RPMI8226 (cell line): ENCODE measurements at regions not wholly inside any gene's neighbourhood (a gene's known extent, or its start where the extent isn't known, plus 50 kb on each side); places are given as distances from the start of the nearest gene placed in this dataset.
"Not testable (repeated sequence)": the region's sequence is repeated elsewhere in the genome, so short reads cannot be mapped to it uniquely, and the experiment has no call there.

Experiments
- DNase-seq: peaks from one replicate; pipeline ENCODE4 v3.0.0-alpha.2; 2015

DNA sequence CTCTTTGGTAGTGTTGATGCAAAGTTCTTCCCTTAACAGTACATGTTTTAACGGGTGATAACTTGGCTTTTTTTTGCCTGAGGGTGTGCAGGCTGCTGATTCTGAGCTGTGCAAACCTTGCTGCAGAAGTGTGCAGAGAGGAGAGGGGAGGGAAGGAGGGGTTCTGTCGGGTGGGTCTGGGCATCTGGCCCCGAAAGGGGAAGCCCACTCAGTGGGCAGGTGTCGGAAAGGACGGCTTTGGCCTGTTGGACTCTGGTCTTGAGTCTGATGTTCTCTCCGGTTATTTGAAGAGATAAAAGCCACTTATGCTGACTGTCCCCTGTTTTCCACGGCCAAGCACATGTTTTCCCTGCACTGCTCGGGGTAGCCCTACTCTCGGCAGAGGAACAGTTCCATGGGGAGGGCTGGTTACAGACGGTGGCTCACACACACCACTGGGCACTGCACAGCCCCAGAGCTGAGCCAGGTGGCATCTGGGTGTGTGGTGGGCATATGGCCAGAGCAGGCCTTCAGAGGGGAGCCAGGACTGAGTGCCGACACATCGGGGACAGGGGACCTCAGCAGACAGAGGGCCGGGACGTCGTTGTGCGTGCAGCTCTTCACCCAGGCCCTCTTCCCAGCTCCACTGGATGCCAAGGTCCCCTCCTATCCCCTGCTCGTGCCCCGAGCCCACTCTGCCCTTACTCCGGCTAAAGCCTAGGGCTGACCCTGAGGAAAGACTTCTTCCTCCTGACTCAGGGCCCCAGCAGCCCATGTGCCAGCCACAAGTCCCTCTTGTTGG lies 93.2 kb downstream of the TEX29 start:
- DNase-seq: no peak

DNA sequence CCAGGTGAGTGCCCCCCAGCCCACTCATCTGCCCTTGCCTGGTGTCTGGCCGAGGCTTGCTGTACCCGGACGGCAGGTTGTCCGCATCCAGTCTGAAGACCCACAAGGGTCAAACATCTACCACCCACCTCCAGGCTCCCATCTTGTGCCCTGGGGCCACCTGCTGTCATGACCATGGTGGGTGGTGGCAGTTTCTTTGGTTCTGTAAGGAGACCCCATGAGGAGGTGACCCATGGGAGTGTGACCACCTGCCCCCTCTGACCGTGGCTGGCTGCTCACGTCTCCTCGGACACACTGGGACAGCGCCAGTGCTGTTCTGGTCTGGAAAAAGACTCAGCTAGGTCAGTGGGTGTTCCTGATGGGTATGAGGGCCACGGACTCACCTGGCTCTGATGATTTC lies 93.9 kb downstream of the TEX29 start:
- DNase-seq: no peak

DNA sequence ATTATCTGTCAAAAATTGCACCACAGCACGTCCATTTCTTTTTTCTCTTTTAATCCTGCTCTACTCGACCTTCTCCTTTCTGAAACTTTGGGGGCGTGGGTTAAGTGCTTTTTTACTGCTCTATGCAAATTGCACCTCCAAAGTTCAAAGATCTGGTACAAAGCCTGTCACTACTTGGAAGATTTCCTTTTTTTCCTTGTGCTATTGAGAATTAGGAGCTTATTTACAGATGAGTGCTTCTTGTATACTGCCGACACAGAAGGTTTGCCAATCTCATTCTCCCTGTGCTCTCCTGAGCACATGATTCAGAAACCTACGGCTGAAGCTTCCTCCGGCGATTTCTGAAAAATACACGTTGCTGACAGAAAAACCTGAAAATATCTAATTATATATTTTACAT lies 94.8 kb downstream of the TEX29 start:
- DNase-seq: no peak

DNA sequence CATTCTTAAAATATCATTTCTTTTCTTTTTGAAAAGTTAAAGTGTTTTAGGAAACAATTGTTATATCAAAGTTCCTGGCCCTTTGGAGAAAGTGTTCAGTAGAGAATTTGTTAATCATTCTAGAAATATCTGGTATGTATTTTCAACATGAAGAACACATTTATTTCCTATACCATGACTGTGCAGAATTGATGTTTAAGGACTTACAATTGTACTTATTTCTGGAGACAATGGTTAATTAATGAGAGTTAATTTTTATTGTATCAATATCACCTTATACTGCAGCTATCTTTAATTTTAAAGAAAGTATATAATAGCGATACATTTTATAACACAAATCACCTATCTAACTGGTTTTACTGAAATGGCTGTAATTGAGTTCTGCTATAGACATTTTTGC lies 95.3 kb downstream of the TEX29 start:
- DNase-seq: no peak

DNA sequence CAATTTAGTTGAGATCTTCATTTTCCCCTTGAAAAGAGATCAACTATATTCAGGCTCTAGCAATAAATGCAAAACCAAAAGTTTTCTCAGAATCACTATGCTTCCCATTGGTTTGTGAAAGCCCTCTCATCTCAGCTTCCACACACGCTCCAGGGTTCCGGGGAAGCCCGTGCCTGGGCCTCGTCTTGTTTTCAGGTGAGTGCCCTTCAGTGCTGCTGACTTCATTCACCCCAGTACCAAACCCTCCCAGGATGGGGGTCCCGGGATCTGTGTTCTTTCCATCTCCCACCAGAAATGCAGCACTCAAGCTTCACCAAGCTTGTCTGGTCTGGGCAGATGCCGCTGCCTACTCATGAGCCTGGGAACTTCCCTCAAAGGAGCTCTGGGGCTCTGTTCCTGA lies 97.7 kb downstream of the TEX29 start:
- no peak for DNase-seq

DNA sequence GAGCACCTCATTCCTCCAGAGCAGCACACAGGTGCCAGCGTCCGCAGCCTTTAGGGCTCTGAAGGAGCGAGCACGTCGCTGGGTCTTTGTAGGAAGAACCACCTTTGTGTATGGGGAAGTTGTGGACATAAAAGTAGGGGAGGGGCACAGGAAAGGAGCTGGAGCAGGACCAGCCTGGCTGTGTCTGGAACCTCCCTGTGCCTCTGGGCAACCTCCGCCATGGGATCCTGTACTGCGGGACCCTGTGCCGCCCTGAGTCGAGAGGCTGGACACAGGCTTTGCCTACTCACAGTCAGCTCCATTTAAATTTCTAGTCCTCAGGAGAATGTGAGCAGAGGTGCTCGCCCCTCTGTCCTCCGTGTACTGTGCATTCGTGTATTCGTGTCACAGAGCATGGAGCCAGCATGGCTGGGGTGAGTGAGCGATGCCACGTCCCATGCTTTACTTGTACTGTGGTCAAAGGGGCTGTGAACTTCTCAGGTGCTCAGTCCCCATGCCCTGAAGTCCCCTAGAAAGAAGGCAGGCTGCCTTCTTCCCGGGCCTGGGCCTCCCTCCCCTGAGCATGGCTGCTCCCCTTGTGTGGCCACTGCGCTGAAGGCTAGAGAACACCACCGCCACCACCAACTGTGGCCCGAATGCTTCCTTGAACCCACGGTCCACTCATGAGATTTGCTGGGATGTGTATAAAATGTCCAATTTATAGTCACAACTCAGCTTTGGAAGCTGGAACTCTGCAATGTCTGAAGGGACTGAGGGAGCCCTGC lies 99.9 kb downstream of the TEX29 start:
- DNase-seq: no peak

DNA sequence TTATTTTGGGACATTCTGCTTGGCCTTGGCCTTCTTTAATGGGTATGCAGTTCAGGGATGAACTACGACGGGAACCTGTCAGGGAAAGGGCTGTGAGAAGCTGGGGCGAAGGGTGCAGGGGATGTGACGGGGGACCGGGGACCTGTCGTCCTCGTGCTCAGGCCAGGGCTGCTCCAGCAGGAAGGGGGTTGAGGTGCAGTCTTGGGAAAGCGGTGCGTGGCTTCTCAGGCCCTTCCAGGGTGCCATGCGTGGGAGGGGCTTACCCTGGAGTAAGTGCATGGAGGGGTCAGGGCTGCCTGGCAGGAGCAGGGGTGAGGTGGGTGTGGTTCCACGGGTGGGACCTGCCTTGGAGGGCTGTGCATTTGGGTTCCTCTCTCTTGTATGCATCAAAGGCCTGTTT lies 100.8 kb downstream of the TEX29 start:
- no peak for DNase-seq

DNA sequence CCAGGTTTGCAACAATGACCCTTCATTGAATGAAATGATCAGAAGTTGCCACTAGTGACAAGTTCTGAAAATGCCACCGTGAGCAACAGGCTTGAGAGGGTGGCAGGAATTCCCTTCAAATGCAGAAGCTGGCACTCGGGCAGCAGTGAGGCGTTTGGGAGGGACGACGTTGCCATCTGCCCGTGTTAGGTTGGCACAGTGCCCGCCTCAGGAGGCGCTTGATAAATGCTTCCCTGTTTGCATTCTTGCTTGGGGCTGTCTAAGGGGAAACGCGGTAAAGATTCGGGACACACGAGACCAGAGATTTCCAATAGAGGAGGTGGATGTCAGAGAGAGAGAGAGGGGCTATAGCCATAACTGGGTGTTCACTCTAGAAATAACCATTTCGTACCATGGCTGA lies 101.9 kb downstream of the TEX29 start:
- no peak for DNase-seq

DNA sequence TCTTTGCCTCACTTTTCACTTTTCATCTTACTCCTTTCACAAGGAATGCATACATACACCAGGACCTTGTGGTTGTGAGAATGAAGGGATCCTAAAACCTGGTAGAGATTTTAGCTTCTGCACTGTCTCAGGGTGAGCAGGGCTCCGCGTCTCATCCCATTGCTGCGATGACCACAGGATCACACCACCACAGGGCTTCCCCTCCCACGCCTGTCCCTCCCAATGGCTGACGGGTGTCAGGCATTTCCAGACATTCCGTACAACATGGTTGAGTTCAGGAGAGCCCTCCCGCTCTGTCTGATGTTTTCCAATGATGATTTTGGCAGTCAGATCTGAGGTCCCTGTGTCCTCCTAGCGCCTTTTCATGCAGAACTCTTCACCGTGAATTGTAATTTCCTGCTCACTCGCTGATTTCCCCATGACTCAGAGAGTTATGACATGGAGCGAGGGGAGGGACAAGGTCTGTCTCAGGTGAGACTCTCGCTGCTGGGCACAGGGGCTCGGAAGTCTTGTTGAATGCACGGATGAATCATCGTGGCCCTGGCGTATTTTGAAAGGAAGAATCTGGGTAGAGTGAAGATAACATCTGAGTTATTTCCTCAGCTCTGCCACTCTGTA lies 102.8 kb downstream of the TEX29 start:
- no peak for DNase-seq

DNA sequence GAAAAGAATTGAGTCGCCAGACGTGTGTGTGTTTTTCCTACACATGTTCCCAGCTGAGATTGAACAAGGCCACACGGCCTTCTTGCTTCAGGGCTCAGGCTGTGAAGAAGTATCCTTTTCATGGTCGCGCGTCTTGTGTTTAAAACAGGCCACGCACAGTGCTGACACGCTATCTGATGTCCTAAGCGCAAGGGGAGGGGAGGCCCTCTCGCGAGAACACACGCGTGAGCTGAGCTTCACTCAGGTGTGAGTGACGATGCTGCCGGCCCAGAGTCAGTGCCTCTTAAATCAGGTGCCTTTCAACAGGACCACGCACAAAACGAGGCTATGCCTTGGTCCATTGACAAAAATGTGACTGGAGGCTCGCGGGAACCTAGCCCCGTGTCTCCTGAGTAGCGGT lies 103.7 kb downstream of the TEX29 start:
- DNase-seq: no peak

DNA sequence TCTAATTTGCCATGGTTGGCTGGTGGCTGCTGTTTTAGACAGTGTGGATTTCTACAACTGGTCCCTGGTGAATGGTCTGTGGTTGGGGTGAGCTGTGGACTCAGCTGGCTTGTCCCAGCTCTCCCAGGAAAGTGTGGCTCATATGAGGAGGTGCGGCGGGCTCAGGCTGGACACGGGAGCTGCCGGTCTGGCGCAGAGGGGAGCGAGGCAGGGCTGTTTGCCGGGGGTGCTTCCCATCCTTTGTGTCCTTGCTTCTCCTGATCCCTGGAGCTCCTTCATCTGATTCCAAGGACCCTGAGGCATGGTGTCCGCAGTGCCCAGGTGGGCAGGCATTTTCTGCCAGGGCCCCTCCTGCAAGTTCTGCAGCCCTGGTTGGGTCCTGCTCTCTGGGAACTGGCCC lies 104.9 kb downstream of the TEX29 start:
- no peak for DNase-seq

DNA sequence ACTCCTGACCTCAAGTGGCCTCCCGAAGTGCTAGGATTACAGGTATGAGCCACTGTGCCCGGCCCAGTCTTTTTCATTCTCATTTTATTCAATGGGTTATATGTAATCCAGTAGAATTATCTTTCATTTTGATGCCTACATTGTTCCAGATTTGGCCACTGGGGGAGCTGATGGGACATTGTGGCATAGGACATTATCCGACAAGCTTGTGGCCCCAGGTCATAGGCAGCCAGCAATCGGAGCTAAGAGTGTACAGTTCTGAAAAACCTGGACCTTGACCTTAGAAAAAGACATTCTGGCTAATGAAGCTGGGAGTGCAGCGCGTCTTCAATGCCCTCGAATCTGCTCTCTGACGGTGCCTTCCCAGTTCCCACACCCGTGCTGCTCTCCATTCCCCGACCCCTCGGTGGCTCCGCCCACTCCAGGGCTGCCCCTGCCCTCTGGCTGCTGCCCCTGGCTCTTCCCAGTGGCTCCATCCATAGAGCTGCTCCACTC lies 108.7 kb downstream of the TEX29 start:
- DNase-seq: peak; percentile 46

DNA sequence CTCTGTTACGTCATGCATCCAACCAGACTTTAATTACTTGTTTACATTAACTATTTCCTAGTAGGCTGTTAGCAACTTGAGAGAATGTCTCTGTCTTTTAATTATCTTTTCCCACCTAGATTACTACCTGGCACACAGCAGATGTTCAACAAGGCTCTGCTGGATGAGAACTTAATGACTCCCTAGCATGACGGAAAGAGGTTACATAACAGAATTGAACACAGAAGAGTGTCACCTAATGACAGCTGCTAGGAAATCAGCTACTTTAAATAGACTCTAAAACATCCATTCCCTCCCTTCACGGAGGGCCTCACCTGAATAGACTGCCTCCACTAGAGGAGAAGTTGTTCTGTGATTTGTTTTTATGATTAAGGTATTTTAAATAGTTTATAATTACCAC lies 110.8 kb downstream of the TEX29 start:
- no peak for DNase-seq

DNA sequence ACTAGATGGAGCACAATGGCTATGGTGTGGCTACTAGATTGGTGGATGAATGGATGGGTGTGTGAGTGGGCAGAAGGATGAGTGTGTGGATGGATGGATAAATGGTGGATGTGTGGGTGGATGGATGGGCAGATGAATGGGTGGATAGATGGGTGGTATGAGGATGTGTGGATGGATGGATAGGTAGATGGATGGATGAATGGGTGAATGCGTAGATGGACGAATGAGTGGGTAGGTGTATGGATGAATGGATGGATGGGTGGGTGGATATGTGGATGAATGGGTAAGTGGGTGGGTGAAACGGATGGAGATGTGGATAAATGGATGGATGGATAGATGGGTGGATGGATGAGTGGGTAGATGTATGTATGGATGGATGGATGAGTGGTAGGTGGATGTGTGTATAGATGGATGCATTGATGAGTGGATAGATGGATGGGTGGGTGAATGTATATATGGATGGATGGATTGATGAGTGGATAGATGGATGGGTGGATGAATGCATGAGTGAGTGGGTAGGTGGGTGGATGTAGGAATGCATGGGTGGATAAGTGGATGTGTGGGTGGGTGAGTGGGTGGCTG lies 114.2 kb downstream of the TEX29 start:
- DNase-seq: no peak

DNA sequence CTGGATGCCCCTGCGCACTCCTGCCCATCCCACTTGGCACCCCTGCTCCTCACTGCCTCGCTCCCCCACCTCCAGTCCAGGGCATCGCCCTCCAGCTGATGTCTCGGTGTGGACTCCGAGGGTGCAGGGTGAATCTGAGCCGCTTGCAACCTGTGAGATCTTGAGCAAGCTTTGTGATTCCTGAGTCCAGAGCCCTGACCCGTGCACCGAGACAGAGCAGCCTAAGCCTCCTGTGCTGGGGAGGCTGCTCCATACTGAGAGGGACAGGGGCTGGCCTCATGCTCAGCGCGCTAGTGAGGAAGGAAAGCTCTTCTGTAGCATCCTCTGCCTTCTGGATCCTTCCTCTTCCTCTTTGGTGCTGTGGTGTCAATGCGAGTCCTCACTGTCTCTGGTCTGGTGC lies 116.0 kb downstream of the TEX29 start:
- no peak for DNase-seq

DNA sequence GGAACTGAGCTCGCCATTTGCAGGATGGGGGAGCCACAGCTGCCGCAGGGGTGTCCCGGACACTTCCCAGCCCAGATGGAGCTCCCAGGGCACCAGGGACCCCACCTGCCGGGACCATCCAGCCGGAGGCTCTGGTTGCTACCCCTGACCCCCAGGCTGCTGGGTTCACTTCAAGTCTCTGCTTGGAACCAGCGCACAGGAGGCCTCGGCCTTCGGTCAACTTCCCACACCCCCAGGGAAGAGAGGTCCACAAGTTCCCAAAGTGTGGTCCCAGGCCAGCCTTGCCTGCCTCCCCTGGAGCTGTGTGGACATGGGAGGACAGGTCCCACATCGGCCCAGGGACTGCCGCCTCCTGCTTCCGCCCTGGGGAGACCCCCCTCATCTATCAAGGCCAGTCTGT lies 117.0 kb downstream of the TEX29 start:
- DNase-seq: no peak

DNA sequence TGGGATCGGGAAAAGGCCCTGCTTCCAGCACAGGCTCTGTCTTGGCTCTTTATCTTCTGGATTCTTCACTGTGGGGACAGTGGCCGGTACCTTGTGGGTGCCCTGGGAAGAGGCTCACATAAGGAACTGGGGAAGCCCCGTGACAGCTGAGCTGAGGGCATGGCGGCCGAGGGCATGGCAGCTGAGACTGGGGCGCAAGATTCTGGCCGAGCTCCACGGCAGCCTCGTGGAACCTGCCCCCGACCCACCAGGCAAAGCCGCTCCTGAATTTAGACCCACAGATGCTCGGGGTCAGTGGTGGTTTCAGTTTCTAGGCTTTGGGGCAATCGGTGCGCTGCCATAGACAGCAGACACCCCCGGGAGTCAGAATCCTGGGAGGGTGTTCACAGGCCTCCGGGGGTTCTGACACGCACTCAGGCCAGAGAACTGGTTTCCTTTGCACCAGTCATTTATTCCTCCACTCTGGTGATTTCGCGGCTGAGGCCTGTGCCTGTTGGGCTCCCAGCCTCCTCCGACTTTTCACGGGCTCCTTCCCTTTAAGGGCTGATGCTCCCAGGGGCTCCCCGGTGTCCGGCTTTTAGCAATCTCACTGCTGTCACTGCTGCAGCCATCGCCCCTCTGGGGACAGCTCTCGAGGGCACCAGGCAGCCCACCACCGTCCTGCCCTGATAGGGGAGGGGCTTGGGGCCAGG lies 117.6 kb downstream of the TEX29 start:
- DNase-seq: no peak

DNA sequence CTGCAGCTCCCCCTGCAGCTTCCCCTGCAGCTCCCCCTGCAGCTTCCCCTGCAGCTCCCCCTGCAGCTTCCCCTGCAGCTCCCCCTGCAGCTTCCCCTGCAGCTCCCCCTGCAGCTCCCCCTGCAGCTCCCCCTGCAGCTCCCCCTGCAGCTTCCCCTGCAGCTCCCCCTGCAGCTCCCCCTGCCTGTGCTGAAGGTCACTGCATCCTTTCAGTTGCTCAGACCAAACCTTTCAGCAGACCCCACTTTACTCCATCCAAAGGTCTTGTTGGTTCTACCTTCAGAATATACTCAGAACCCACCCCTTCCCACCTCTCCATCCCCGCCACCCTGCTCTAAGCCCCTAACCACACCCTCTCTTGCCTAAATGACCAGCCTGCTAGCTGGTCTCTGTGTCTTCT lies 120.0 kb downstream of the TEX29 start:
- DNase-seq: not testable (repeated sequence)

DNA sequence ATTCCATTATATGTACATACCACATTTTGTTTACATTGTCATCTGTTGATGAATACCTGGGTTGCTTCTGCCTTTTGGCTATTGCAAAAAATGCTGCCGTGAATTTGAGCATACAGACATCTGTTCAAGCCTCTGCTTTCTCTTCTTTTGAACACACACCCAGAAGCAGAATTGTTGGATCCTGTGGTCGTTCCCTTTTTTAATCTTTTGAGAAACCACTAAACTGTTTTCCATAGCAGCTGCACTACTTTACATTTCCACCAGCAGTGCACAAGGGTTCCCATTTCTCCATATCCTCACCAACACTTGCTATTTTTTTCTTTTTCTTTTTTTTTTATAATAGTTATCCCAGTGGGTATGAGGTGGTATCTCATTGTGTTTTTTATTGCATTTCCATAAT lies 123.5 kb downstream of the TEX29 start:
- DNase-seq: no peak

DNA sequence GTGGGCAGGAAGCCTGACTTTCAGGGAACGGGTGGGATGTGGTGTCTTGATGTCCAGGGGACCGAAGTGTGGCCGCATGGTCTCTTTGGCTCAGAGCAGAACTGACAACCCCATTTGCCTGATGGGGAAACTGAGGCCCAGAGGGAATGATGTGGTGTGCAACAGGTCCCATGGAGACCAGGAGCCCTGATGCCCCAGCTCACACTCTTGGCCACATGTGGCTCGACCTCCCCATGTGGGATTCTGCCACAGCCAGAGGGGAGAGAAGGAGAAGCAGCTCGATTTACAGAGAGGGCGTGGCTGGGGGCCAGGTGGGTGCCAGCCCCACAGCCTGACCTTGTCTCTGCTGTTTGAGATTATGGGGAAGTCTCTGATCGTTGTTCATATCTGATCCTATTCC lies 128.1 kb downstream of the TEX29 start:
- DNase-seq: no peak

DNA sequence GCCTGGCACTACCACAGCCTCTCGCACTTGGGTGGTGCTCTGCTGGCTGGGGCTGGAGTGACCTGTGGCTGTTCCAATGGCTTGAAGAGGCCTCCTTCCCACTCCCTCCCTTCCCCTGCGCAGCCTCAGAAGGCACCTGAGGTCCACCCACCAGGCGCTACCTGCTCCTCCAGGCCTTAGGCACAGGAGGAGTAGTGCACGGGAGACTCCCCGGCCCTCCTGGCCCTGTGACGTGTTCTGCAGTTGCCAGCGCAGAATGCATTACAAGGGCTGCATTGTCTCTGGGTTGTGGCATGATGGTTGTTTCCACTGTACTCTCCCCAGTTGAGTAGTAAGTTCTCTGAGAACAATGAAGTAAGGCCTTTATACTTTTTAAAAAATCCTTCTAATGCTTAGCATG lies 128.6 kb downstream of the TEX29 start:
- DNase-seq: no peak

DNA sequence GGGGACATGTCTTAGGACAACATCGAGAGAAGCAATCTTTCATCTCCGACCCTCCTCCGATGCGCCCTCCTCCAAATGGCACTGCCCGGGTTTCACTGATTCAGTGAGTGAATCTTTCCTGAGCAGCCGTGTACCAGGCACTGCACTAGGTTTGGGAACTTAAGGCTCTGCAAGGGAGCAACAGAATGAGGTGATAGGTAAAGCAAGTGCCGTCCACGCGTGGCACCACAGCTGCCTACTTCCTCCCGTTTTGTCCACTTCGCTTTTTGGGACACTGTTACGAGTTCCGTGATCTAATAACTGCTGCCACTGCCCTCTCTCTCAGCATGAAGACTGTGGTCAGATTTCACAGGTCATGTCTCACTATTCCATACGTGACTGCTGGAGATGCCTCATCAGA lies 131.0 kb downstream of the TEX29 start:
- no peak for DNase-seq
